Uterus (tissue), 3 donors: ENCODE measurements at regions not wholly inside any gene's neighbourhood (a gene's known extent, or its start where the extent isn't known, plus 50 kb on each side); places are given as distances from the start of the nearest gene placed in this dataset.

Source experiments
- DNase-seq, 2 donors: peaks; one replicate each; pipeline ENCODE4 v3.0.0-alpha.2; 2019 to 2020
- H3K27ac ChIP-seq, 2 donors: fragments of 200-600 bp; sonication (generic); 1 replicate in 1 of 2; 2 replicates in 1 of 2; pipeline ENCODE4 v1.5.1; 2016 to 2018
- H3K27me3 ChIP-seq, 2 donors: fragments of 200-600 bp; sonication (generic); one replicate each; pipeline ENCODE4 v1.5.1; 2018 to 2019; ENCODE audit warnings: control low read depth in 1 of 2
- H3K36me3 ChIP-seq, 2 donors: fragments of 200-600 bp; sonication (generic); one replicate each; pipeline ENCODE4 v1.5.1; 2019; ENCODE audit warnings: control low read depth in 1 of 2
- H3K4me1 ChIP-seq, 2 donors: fragments of 200-600 bp; sonication (generic); one replicate each; pipeline ENCODE4 v1.5.1; 2018 to 2019; ENCODE audit warnings: control low read depth in 1 of 2
- H3K4me3 ChIP-seq, 2 donors: fragments of 200-600 bp; sonication (generic); 1 replicate in 1 of 2; 2 replicates in 1 of 2; pipeline ENCODE4 v1.5.1; 2018 to 2019; ENCODE audit warnings: mild to moderate bottlenecking in 1 of 2
- H3K9me3 ChIP-seq, 2 donors: fragments of 200-600 bp; sonication (generic); one replicate each; pipeline ENCODE4 v1.5.1; 2019; ENCODE audit warnings: control low read depth in 1 of 2
- POLR2A ChIP-seq, 2 donors: fragments of 450-650 bp; IDR thresholded peaks; one replicate each; pipeline ENCODE4 v1.6.1; 2016; ENCODE audit warnings: antibody characterized with exemption in 2 of 2, mild to moderate bottlenecking in 1 of 2, moderate library complexity in 1 of 2
- intact Hi-C: fragments of 100-400 bp; cut with DNase I; formaldehyde crosslinking; loops from one replicate; pipeline ENCODE4 v1.15.1; 2023; ENCODE audit warnings: low total_unique reads
- TF ChIP-seq, protein P1 (sequence below), 4 experiments: fragments of 200-600 bp in 2 of 4; fragments of 450-650 bp in 2 of 4; sonication (generic) in 2 of 4; IDR thresholded peaks; one replicate each; pipeline ENCODE4 v1.5.1; 2016 to 2019; ENCODE audit warnings: antibody characterized with exemption in 4 of 4, mild to moderate bottlenecking in 2 of 4, moderate library complexity in 1 of 4
- donor health status: DM: yes; HTN: yes; CAD: no.

GRCh38 chrX:87045352-87045751 lies 472.2 kb upstream of the KLHL4 start:
- no peak for DNase-seq
- TF ChIP-seq POLR2A (IDR thresholded peaks at IDR 0.05): no peak
- TF ChIP-seq, protein P1, sequence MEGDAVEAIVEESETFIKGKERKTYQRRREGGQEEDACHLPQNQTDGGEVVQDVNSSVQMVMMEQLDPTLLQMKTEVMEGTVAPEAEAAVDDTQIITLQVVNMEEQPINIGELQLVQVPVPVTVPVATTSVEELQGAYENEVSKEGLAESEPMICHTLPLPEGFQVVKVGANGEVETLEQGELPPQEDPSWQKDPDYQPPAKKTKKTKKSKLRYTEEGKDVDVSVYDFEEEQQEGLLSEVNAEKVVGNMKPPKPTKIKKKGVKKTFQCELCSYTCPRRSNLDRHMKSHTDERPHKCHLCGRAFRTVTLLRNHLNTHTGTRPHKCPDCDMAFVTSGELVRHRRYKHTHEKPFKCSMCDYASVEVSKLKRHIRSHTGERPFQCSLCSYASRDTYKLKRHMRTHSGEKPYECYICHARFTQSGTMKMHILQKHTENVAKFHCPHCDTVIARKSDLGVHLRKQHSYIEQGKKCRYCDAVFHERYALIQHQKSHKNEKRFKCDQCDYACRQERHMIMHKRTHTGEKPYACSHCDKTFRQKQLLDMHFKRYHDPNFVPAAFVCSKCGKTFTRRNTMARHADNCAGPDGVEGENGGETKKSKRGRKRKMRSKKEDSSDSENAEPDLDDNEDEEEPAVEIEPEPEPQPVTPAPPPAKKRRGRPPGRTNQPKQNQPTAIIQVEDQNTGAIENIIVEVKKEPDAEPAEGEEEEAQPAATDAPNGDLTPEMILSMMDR (IDR thresholded peaks at IDR 0.05): no peak
- H3K36me3 ChIP-seq: no peaks in the 10 kb centered on the region
- H3K27ac ChIP-seq: no peak overlapping the region
- intact Hi-C loops: no loop called here
- no peaks in the 10 kb centered on the region for H3K9me3 ChIP-seq
- no peaks in the 10 kb centered on the region for H3K27me3 ChIP-seq
- no peaks in the 10 kb centered on the region for H3K4me1 ChIP-seq
- H3K4me3 ChIP-seq: no peak overlapping the region

GRCh38 chrX:87049567-87049966 lies 468.0 kb upstream of the KLHL4 start:
- DNase-seq: no peak
- intact Hi-C loops: no loop called here
- Histone ChIP-seq H3K4me3 (no peak overlapping the region), H3K9me3 (no peaks in the 10 kb centered on the region), H3K4me1 (no peaks in the 10 kb centered on the region), H3K27me3 (peaks cover 0 to 6% of the 10 kb centered on the region in 2 donors), H3K27ac (no peak overlapping the region), H3K36me3 (no peaks in the 10 kb centered on the region)
- TF ChIP-seq POLR2A (IDR thresholded peaks at IDR 0.05): no peak
- TF ChIP-seq, protein P1 (IDR thresholded peaks at IDR 0.05): no peak

DNA sequence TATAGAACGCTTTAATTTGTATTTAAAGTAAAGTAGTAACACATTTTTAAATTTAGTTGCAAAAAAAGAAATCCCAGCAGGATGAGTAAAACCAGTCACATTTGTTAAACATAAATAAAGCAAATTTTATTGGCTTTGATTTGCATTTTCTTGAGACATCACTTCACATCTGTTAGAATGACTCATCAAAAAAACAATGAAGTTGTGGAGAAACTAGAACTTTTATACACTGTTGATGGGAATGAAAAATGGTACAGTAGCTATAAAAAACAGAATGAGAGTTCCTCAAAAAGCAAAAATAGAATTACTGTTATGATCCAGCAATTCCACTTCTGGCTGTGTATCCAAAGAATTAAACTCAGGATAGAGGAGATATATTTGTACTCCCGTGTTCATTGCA lies 454.0 kb upstream of the KLHL4 start:
- TF ChIP-seq, protein P1 (IDR thresholded peaks at IDR 0.05): no peak
- TF ChIP-seq POLR2A (IDR thresholded peaks at IDR 0.05): no peak
- no peak overlapping the region for H3K4me3 ChIP-seq
- H3K27ac ChIP-seq: no peak overlapping the region
- no peaks in the 10 kb centered on the region for H3K36me3 ChIP-seq
- DNase-seq: no peak
- no peaks in the 10 kb centered on the region for H3K4me1 ChIP-seq
- H3K9me3 ChIP-seq: no peaks in the 10 kb centered on the region
- intact Hi-C loops: no loop called here
- no peaks in the 10 kb centered on the region for H3K27me3 ChIP-seq

GRCh38 chrX:87064502-87064901 lies 453.1 kb upstream of the KLHL4 start:
- H3K4me3 ChIP-seq: no peak overlapping the region
- TF ChIP-seq, protein P1 (IDR thresholded peaks at IDR 0.05): no peak
- TF ChIP-seq POLR2A (IDR thresholded peaks at IDR 0.05): no peak
- no peak for DNase-seq
- H3K27ac ChIP-seq: no peak overlapping the region
- H3K36me3 ChIP-seq: no peaks in the 10 kb centered on the region
- H3K4me1 ChIP-seq: no peaks in the 10 kb centered on the region
- H3K9me3 ChIP-seq: no peaks in the 10 kb centered on the region
- intact Hi-C loops: no loop called here
- no peaks in the 10 kb centered on the region for H3K27me3 ChIP-seq

GRCh38 chrX:87067795-87068369 lies 449.7 kb upstream of the KLHL4 start:
- H3K4me1 ChIP-seq: no peaks in the 10 kb centered on the region

More at GRCh38 chrX:87067795-87068369, 449.7 kb upstream of the KLHL4 start:
- Histone ChIP-seq H3K36me3 (no peaks in the 10 kb centered on the region), H3K4me3 (no peak overlapping the region), H3K9me3 (no peaks in the 10 kb centered on the region), H3K27ac (no peak overlapping the region), H3K27me3 (no peaks in the 10 kb centered on the region)
- TF ChIP-seq, protein P1 (IDR thresholded peaks at IDR 0.05): no peak
- no peak for TF ChIP-seq POLR2A (IDR thresholded peaks at IDR 0.05)
- DNase-seq: no peak
- intact Hi-C loops: no loop called here
